ENCODE measurements at regions not wholly inside any gene's neighbourhood (a gene's known extent, or its start where the extent isn't known, plus 50 kb on each side); places are given as distances from the start of the nearest gene placed in this dataset.
"Not testable (repeated sequence)": the region's sequence is repeated elsewhere in the genome, so short reads cannot be mapped to it uniquely, and the experiment has no call there.

GRCh38 chr16:18192389-18192788, 144.1 kb downstream of the NPIPA8 start:
- H3K27me3 ChIP-seq (ENCODE audit: control insufficient read depth, insufficient read depth, low read length); POLR2A ChIA-PET; H3K36me3 ChIP-seq (ENCODE audit: control insufficient read depth, insufficient read depth, low read length); H3K4me3 ChIP-seq (ENCODE audit: low read depth, low read length); DNase-seq (ENCODE audit: low read depth); CTCF ChIA-PET: not testable (repeated sequence)

- POLR2A ChIA-PET; DNase-seq (ENCODE audit: low read depth); CTCF ChIA-PET; H3K27me3 ChIP-seq (ENCODE audit: control insufficient read depth, insufficient read depth, low read length); H3K36me3 ChIP-seq (ENCODE audit: control insufficient read depth, insufficient read depth, low read length); H3K4me3 ChIP-seq (ENCODE audit: low read depth, low read length): not testable (repeated sequence)
Observed at GRCh38 chr16:18190179-18190578, 146.4 kb downstream of the NPIPA8 start.

GRCh38 chr16:18184755-18185154, 151.8 kb downstream of the NPIPA8 start:
- H3K27me3 ChIP-seq (ENCODE audit: control insufficient read depth, insufficient read depth, low read length); H3K4me3 ChIP-seq (ENCODE audit: low read depth, low read length); POLR2A ChIA-PET; H3K36me3 ChIP-seq (ENCODE audit: control insufficient read depth, insufficient read depth, low read length); DNase-seq (ENCODE audit: low read depth); CTCF ChIA-PET: not testable (repeated sequence)

GRCh38 chr16:18181028-18181427, 155.5 kb downstream of the NPIPA8 start:
- POLR2A ChIA-PET; H3K27me3 ChIP-seq (ENCODE audit: control insufficient read depth, insufficient read depth, low read length); DNase-seq (ENCODE audit: low read depth); H3K36me3 ChIP-seq (ENCODE audit: control insufficient read depth, insufficient read depth, low read length); H3K4me3 ChIP-seq (ENCODE audit: low read depth, low read length); CTCF ChIA-PET: not testable (repeated sequence)

GRCh38 chr16:18173945-18174497, 162.5 kb downstream of the NPIPA8 start:
- H3K27me3 ChIP-seq (ENCODE audit: control insufficient read depth, insufficient read depth, low read length); H3K4me3 ChIP-seq (ENCODE audit: low read depth, low read length); CTCF ChIA-PET; DNase-seq (ENCODE audit: low read depth); H3K36me3 ChIP-seq (ENCODE audit: control insufficient read depth, insufficient read depth, low read length); POLR2A ChIA-PET: not testable (repeated sequence)

GRCh38 chr16:18162293-18162692, 174.2 kb downstream of the NPIPA8 start:
- POLR2A ChIA-PET; CTCF ChIA-PET; H3K27me3 ChIP-seq (ENCODE audit: control insufficient read depth, insufficient read depth, low read length); DNase-seq (ENCODE audit: low read depth); H3K4me3 ChIP-seq (ENCODE audit: low read depth, low read length); H3K36me3 ChIP-seq (ENCODE audit: control insufficient read depth, insufficient read depth, low read length): not testable (repeated sequence)

DNA sequence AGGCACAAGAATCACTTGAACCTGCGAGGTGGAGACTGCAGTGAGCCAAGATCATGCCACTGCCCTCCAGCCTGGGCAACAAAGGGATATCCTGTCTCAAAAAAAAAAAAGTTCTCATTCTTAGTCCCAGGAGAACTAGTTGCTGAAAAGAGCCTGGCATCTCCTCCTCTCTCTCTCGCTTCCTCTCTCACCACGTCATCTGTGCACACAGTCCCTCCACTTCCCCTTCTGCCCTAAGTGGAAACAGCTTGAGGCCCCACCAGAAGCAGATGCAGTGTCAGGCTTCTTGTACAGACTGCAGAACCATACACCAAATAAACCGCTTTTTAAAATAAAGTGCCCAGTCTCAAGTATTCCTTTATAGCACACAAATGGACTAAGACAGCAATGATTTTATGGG, 175.3 kb downstream of the NPIPA8 start:
- DNase-seq (ENCODE audit: low read depth); CTCF ChIA-PET; H3K36me3 ChIP-seq (ENCODE audit: control insufficient read depth, insufficient read depth, low read length); H3K27me3 ChIP-seq (ENCODE audit: control insufficient read depth, insufficient read depth, low read length); H3K4me3 ChIP-seq (ENCODE audit: low read depth, low read length); POLR2A ChIA-PET: not testable (repeated sequence)

DNA sequence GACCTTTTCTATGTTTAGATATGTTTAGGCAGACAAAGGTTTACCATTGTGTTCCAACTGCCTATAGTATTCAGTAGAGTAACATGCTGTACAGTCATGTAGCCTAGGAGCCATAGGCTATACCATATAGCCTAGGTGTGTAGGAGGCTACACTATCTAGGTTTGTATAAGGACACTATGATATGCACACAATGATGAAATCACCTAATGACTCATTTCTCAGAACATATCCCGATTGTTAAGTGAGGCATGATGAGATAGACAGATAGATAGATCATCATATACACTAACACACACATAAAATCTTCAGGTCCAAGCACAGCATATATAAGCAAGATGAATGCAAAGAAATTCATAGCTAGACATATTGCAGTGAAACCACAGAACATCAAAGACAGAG, 177.4 kb downstream of the NPIPA8 start:
- CTCF ChIA-PET = not testable (repeated sequence)

GRCh38 chr16:18157854-18158253, 178.7 kb downstream of the NPIPA8 start:
- H3K27me3 ChIP-seq (ENCODE audit: control insufficient read depth, insufficient read depth, low read length); CTCF ChIA-PET; DNase-seq (ENCODE audit: low read depth); H3K4me3 ChIP-seq (ENCODE audit: low read depth, low read length); POLR2A ChIA-PET; H3K36me3 ChIP-seq (ENCODE audit: control insufficient read depth, insufficient read depth, low read length): not testable (repeated sequence)

More for the DNA sequence above, 177.4 kb downstream of the NPIPA8 start:
- H3K36me3 ChIP-seq (ENCODE audit: control insufficient read depth, insufficient read depth, low read length); H3K4me3 ChIP-seq (ENCODE audit: low read depth, low read length); DNase-seq (ENCODE audit: low read depth); POLR2A ChIA-PET; H3K27me3 ChIP-seq (ENCODE audit: control insufficient read depth, insufficient read depth, low read length): not testable (repeated sequence)

- DNase-seq (ENCODE audit: low read depth); H3K4me3 ChIP-seq (ENCODE audit: low read depth, low read length); POLR2A ChIA-PET; H3K36me3 ChIP-seq (ENCODE audit: control insufficient read depth, insufficient read depth, low read length); CTCF ChIA-PET; H3K27me3 ChIP-seq (ENCODE audit: control insufficient read depth, insufficient read depth, low read length): not testable (repeated sequence)
Observed at GRCh38 chr16:18152832-18153231, 183.7 kb downstream of the NPIPA8 start.

DNA sequence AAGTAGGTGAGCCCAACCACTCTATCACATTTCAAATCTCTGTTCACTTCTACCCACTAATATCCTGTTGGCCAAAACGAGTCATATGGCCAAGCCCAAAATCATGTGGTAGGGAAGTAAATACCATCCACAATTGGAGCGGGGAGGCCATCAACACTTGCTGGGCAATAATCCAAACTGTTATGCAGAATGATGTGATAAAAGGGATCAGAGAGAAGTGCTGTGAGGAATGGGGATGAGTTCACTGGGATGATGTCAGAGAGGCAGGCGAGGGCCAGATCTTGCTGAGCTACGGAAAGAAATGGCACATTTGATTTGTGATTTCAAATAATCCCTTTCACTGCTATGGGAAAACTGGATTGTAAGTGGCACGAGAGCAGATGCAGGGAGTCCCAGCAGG, 188.4 kb downstream of the NPIPA8 start:
- DNase-seq (ENCODE audit: low read depth); H3K27me3 ChIP-seq (ENCODE audit: control insufficient read depth, insufficient read depth, low read length); CTCF ChIA-PET; H3K4me3 ChIP-seq (ENCODE audit: low read depth, low read length); POLR2A ChIA-PET; H3K36me3 ChIP-seq (ENCODE audit: control insufficient read depth, insufficient read depth, low read length): not testable (repeated sequence)

DNA sequence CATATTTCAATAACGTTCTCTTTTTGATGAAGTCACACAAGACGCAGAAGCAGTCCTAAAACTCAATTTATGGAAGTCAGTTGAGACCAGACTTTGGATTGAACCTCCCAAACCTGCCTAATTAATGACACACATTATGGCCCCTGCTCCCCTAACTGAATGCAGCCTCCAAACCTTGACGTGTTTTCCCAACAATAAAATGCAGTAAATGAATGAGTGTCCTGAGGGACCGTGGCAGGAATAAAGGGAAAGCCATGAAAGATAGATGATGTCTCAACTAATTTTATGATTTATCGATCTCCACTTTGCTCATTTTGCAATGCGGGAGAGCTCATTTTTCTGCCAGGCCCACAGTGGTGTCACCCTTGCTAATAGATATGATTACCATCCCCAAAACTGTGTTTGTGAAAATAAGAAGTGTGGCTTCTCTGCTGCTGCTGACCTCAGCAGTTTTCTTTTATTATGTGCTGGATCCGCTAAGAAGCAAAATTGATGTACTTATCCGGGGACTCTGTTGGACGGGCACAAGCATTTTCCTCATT, 189.9 kb downstream of the NPIPA8 start:
- H3K36me3 ChIP-seq (ENCODE audit: control insufficient read depth, insufficient read depth, low read length); CTCF ChIA-PET; H3K4me3 ChIP-seq (ENCODE audit: low read depth, low read length); DNase-seq (ENCODE audit: low read depth); POLR2A ChIA-PET; H3K27me3 ChIP-seq (ENCODE audit: control insufficient read depth, insufficient read depth, low read length): not testable (repeated sequence)

DNA sequence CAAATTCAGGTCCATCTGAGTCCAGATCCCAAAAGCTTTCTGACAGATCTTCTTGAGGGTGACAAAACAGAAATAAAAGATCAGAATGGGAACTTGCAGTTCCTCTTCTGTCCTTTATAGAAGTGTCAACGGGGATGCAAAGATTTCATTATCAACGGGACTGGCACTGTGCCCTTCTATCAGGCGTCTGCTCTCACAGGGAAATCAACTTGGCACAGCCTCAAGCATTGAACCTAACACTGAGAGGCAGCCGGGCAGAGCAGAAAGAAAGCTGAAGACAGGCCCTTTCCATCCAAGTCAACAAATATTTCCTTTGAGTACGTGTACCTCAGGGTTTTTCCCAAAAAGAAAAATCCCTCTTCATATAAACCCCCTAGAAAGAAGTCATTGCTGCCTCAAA, 194.5 kb downstream of the NPIPA8 start:
- POLR2A ChIA-PET; DNase-seq (ENCODE audit: low read depth); H3K36me3 ChIP-seq (ENCODE audit: control insufficient read depth, insufficient read depth, low read length); H3K4me3 ChIP-seq (ENCODE audit: low read depth, low read length); H3K27me3 ChIP-seq (ENCODE audit: control insufficient read depth, insufficient read depth, low read length); CTCF ChIA-PET: not testable (repeated sequence)

DNA sequence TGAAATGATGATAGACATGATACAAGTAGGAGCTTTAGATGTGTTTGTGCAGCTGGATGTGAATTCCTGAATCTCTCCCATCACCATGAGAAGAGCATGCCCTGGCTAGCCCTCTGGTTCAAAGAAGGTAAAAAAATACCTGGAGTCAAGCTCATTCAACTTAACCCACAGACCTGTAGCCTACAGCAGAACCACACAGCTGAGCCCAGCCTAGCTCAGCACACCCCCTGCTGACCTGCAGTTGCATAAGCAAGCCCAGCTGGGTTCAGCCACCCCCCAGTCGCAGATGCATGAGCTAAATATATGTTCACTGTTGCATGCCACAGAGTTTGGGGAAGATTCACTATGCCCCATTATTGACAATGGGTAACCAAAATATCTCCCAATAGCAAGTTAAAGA, 200.2 kb downstream of the NPIPA8 start:
- H3K27me3 ChIP-seq (ENCODE audit: control insufficient read depth, insufficient read depth, low read length); DNase-seq (ENCODE audit: low read depth); CTCF ChIA-PET; H3K4me3 ChIP-seq (ENCODE audit: low read depth, low read length); H3K36me3 ChIP-seq (ENCODE audit: control insufficient read depth, insufficient read depth, low read length); POLR2A ChIA-PET: not testable (repeated sequence)
